ENCODE measurements at regions not wholly inside any gene's neighbourhood (a gene's known extent, or its start where the extent isn't known, plus 50 kb on each side); places are given as distances from the start of the nearest gene placed in this dataset.

DNA sequence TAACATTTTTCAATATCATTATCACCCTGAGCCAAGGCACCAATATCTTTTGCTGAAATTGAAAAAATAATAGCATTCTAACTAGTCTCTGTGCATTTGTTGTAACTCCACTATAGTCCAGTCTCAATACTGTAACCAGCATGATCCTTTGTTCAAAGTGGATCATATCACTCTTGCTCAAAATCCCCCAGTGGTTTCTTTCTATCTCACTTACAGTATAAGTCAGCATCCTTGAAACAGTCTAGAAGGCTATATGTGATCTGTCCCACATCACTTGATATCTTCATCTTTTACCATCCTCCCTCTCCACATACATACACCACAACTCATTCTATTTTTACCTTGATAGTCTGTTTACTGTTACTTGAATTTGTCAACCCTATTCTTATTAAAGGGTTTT lies 435.7 kb downstream of the CCER1 start:
- no peaks in the 10 kb centered on the region for H3K9me3 ChIP-seq (ENCODE audit: control insufficient read depth, insufficient read depth, low read depth, low read length)
- no peak for TF ChIP-seq EZH2 (IDR thresholded peaks at IDR 0.05; ENCODE audit: low read length, missing control alignments)
- TF ChIP-seq, protein P1, sequence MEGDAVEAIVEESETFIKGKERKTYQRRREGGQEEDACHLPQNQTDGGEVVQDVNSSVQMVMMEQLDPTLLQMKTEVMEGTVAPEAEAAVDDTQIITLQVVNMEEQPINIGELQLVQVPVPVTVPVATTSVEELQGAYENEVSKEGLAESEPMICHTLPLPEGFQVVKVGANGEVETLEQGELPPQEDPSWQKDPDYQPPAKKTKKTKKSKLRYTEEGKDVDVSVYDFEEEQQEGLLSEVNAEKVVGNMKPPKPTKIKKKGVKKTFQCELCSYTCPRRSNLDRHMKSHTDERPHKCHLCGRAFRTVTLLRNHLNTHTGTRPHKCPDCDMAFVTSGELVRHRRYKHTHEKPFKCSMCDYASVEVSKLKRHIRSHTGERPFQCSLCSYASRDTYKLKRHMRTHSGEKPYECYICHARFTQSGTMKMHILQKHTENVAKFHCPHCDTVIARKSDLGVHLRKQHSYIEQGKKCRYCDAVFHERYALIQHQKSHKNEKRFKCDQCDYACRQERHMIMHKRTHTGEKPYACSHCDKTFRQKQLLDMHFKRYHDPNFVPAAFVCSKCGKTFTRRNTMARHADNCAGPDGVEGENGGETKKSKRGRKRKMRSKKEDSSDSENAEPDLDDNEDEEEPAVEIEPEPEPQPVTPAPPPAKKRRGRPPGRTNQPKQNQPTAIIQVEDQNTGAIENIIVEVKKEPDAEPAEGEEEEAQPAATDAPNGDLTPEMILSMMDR (conservative IDR thresholded peaks at IDR 0.05 in 1 of 2, IDR thresholded peaks at IDR 0.05 in 1 of 2; ENCODE audit: low read depth in 1 of 2, low read length in 2 of 2) = no peak
- H2AFZ ChIP-seq (ENCODE audit: low read length) = no peak overlapping the region
- no peak for DNase-seq (ENCODE audit: low read depth in 2 of 2)
- H3K9ac ChIP-seq (ENCODE audit: insufficient read depth, low read length) = no peak overlapping the region
- H3K4me3 ChIP-seq (replicated peaks in 1 of 4; ENCODE audit: control extremely low read depth in 1 of 4, insufficient read depth in 1 of 4, low read depth in 3 of 4, low read length in 4 of 4) = no peak overlapping the region
- H3K36me3 ChIP-seq (ENCODE audit: control insufficient read depth, insufficient read depth, low read length) = no peaks in the 10 kb centered on the region
- no peak overlapping the region for H3K27ac ChIP-seq (ENCODE audit: insufficient read depth, low read length)
- H3K4me2 ChIP-seq (ENCODE audit: extremely low read depth, insufficient read depth, low read length) = no peak overlapping the region
- H4K20me1 ChIP-seq (ENCODE audit: control insufficient read depth, extremely low read depth, insufficient read depth, low read length) = no peaks in the 10 kb centered on the region
- H3K27me3 ChIP-seq (ENCODE audit: control insufficient read depth, insufficient read depth, low read length) = no peaks in the 10 kb centered on the region
- H3K4me1 ChIP-seq (ENCODE audit: control insufficient read depth, extremely low read depth, insufficient read depth, low read length) = peaks cover 3% of the 10 kb centered on the region
- H3K79me2 ChIP-seq (ENCODE audit: control insufficient read depth, insufficient read depth, low read length) = no peaks in the 10 kb centered on the region

DNA sequence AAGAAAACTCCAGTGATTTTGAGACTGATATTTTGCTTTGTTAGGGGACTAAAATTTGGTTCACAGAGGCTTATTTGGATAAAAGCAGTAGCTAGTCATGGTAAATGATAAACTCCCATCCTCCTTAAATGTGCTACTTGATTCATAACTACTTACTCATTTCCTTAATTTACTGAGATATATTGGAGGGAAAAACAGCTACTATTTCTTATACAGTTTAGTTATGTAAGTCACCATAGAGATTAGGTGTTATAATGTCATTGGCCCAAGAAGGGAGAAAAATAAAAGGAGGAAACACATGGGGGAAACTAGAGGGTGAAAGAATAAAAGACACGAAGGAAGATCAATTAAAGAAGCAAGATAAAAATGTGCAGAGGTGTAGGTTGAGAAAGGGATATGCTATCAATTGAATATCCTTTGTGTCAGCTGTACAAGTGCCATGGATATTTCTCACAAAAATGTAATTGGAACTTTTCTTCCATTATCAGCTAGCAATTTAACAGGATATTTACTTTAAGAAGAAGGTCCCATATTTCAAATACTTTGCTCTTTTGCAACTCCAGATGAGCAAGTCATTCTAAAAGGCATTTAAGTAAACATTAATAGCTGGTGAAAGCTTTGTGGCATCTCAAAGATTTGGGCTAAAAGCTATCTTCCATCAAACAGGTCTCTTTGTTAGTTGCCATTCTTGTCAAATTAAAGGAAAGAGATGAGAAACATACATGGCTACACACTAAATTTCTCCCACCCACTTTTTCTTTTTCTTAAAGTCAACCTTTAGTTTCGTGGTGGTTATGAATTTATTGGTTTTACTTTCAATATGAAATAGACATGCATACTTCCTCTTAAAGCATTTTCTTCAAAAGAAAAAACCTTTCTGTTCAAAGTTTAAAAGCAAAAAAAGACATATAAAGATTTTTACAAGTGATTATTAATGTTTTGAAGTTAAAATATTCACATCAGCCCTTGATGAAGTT lies 439.5 kb downstream of the CCER1 start:
- H3K36me3 ChIP-seq (ENCODE audit: control insufficient read depth, insufficient read depth, low read length) = no peaks in the 10 kb centered on the region
- no peaks in the 10 kb centered on the region for H3K79me2 ChIP-seq (ENCODE audit: control insufficient read depth, insufficient read depth, low read length)
- peak overlapping the region; percentile 10 for H2AFZ ChIP-seq (ENCODE audit: low read length)
- peak overlapping the region; percentile 54 for H3K4me2 ChIP-seq (ENCODE audit: extremely low read depth, insufficient read depth, low read length)
- H3K9me3 ChIP-seq (ENCODE audit: control insufficient read depth, insufficient read depth, low read depth, low read length) = no peaks in the 10 kb centered on the region
- no peaks in the 10 kb centered on the region for H3K27me3 ChIP-seq (ENCODE audit: control insufficient read depth, insufficient read depth, low read length)
- H3K4me3 ChIP-seq (replicated peaks in 1 of 4; ENCODE audit: control extremely low read depth in 1 of 4, insufficient read depth in 1 of 4, low read depth in 3 of 4, low read length in 4 of 4) = no peak overlapping the region
- TF ChIP-seq EZH2 (IDR thresholded peaks at IDR 0.05; ENCODE audit: low read length, missing control alignments) = no peak
- TF ChIP-seq, protein P1 (conservative IDR thresholded peaks at IDR 0.05 in 1 of 2, IDR thresholded peaks at IDR 0.05 in 1 of 2; ENCODE audit: low read depth in 1 of 2, low read length in 2 of 2) = no peak
- peaks cover 6% of the 10 kb centered on the region for H3K4me1 ChIP-seq (ENCODE audit: control insufficient read depth, extremely low read depth, insufficient read depth, low read length)
- no peaks in the 10 kb centered on the region for H4K20me1 ChIP-seq (ENCODE audit: control insufficient read depth, extremely low read depth, insufficient read depth, low read length)
- peak; percentile 8 to 55 for DNase-seq (ENCODE audit: low read depth in 2 of 2)
- no peak overlapping the region for H3K27ac ChIP-seq (ENCODE audit: insufficient read depth, low read length)
- no peak overlapping the region for H3K9ac ChIP-seq (ENCODE audit: insufficient read depth, low read length)

DNA sequence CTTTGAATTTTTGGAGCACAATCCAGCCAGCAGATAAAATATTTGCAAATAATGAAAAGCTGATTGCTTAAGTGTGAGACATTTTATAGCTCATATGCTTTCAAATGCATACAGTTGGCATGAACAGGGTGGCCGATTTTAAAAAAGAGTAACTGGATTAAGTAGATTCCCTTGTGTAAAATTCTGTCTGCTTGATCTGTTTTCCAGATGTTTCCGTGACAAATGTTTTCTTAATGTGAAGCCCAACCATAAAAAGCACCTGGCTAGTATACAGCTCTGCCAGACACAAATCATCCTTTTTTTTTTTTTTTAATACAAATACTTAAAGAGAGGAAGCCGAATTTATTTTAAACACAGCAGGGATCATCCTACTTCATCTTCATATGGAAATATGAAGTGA lies 440.7 kb downstream of the CCER1 start:
- Histone ChIP-seq H3K4me2 (ENCODE audit: extremely low read depth, insufficient read depth, low read length) (no peak overlapping the region), H4K20me1 (ENCODE audit: control insufficient read depth, extremely low read depth, insufficient read depth, low read length) (no peaks in the 10 kb centered on the region), H3K79me2 (ENCODE audit: control insufficient read depth, insufficient read depth, low read length) (no peaks in the 10 kb centered on the region), H3K27ac (ENCODE audit: insufficient read depth, low read length) (no peak overlapping the region), H2AFZ (ENCODE audit: low read length) (no peak overlapping the region), H3K36me3 (ENCODE audit: control insufficient read depth, insufficient read depth, low read length) (no peaks in the 10 kb centered on the region), H3K4me3 (replicated peaks in 1 of 4; ENCODE audit: control extremely low read depth in 1 of 4, insufficient read depth in 1 of 4, low read depth in 3 of 4, low read length in 4 of 4) (no peak overlapping the region), H3K27me3 (ENCODE audit: control insufficient read depth, insufficient read depth, low read length) (no peaks in the 10 kb centered on the region), H3K4me1 (ENCODE audit: control insufficient read depth, extremely low read depth, insufficient read depth, low read length) (peaks cover 6% of the 10 kb centered on the region), H3K9ac (ENCODE audit: insufficient read depth, low read length) (no peak overlapping the region), H3K9me3 (ENCODE audit: control insufficient read depth, insufficient read depth, low read depth, low read length) (no peaks in the 10 kb centered on the region)
- peak in 1 of 2 donors; percentile 24 for DNase-seq (ENCODE audit: low read depth in 2 of 2)
- TF ChIP-seq, protein P1 (conservative IDR thresholded peaks at IDR 0.05 in 1 of 2, IDR thresholded peaks at IDR 0.05 in 1 of 2; ENCODE audit: low read depth in 1 of 2, low read length in 2 of 2) = no peak
- no peak for TF ChIP-seq EZH2 (IDR thresholded peaks at IDR 0.05; ENCODE audit: low read length, missing control alignments)
